ENCODE measurements at regions not wholly inside any gene's neighbourhood (a gene's known extent, or its start where the extent isn't known, plus 50 kb on each side); places are given as distances from the start of the nearest gene placed in this dataset.

DNA sequence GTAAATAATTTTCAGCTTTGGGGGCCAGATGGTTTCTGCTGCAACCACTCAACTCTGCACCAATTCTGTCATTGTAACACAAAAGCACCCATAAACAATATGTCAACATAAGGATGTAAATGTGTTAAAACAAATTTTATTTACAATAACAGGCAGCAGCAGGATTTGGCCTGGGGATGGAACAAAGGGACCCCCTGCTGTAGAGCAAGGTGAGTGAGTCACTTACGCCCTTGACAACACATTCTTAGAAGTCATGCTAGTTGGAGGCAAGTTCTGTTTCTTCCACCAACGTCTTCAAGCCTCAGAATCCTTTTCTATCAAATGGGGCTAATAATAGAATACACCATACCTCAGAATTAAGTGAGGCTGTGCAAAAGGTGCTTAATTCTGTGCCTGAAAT, 610.2 kb upstream of the SYT4 start:
- H3K27ac ChIP-seq = no peak overlapping the region

DNA sequence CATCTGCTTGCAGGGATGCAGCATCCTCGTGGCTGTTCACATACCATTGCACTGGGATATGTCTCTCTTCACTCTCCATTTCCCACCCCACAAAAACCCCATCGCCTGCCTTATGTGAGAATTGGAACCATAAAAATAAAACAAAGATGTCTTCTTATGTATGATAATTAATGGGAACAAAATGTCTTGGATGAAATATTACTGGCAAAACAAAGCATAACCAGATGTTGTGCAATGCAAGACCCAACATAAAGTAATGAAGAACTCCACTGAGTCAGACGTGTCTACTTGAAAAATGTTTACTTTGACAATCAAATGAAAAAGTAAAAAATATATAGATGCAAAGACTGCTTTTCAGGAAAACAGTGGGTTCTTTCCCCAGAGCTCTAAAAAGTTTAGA, 611.3 kb upstream of the SYT4 start:
- Histone ChIP-seq H3K4me3 (no peak overlapping the region), H3K27ac (no peak overlapping the region)
- no peak for DNase-seq (ENCODE audit: low spot score)
- TF ChIP-seq, protein P1, sequence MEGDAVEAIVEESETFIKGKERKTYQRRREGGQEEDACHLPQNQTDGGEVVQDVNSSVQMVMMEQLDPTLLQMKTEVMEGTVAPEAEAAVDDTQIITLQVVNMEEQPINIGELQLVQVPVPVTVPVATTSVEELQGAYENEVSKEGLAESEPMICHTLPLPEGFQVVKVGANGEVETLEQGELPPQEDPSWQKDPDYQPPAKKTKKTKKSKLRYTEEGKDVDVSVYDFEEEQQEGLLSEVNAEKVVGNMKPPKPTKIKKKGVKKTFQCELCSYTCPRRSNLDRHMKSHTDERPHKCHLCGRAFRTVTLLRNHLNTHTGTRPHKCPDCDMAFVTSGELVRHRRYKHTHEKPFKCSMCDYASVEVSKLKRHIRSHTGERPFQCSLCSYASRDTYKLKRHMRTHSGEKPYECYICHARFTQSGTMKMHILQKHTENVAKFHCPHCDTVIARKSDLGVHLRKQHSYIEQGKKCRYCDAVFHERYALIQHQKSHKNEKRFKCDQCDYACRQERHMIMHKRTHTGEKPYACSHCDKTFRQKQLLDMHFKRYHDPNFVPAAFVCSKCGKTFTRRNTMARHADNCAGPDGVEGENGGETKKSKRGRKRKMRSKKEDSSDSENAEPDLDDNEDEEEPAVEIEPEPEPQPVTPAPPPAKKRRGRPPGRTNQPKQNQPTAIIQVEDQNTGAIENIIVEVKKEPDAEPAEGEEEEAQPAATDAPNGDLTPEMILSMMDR (IDR thresholded peaks at IDR 0.05) = no peak

More for the DNA sequence above, 610.2 kb upstream of the SYT4 start:
- no peak overlapping the region for H3K4me3 ChIP-seq
- TF ChIP-seq, protein P1 (IDR thresholded peaks at IDR 0.05) = no peak
- no peak for DNase-seq (ENCODE audit: low spot score)

DNA sequence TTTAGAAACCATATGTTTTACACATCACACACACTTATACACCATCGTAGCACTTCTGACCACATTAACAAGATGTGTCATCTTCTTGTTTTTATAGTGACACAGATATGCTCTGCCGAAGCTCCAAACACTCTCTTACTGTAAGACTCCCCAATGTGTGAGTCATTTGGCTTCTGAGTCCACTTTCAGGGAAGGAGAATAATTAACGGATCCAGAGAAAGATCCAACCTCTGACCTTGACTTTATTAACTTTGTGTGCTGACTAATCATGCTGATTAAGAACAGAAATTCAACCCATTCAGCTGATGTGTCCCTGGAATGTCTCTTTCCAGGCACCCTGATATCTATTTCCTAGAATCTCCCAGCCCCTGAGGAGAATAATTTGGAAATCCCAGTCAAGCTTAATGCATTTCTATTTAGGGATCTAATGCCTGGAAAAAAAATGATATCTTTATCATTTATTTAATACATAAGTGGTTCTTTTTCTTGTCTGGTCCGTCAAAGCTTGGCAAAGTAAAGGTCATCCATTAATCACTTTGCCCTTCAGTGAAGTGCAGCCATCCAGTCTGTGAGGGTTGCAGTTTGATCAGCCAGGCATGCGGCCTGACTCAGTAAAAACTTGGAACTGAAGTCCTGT, 615.8 kb upstream of the SYT4 start:
- no peak for DNase-seq (ENCODE audit: low spot score)
- TF ChIP-seq, protein P1 (IDR thresholded peaks at IDR 0.05) = no peak
- Histone ChIP-seq H3K27ac (no peak overlapping the region), H3K4me3 (no peak overlapping the region)

DNA sequence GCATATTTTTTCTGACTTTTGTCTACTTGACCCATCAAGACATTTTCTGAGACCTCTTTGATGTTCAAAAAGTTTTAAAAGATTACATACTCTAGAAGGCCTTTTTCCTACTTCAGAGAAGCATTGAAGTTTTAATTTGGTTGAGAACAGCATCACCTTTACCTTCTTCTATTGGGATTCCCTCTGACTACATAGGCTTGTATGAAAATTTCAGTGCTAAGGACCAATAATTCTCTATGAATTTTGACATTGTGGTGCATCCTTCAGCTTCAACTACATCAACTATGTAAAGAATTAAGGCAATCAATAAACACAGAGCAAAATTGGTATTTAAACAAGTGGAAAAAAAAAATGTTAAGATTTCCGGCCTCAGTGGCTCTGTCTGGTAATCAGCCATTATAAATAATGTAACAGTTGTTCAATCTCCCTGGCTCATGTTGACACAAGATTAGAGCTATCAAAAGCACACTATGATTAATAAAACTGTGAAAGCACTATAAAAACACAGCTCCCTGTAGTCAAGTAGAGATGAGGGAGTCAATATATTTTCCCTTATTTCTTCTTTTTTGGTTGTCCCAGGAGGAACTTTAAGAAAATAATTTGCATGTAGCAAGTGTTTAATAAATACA, 627.0 kb upstream of the SYT4 start:
- DNase-seq (ENCODE audit: low spot score) = no peak
- TF ChIP-seq, protein P1 (IDR thresholded peaks at IDR 0.05) = no peak
- no peak overlapping the region for H3K4me3 ChIP-seq
- no peak overlapping the region for H3K27ac ChIP-seq

DNA sequence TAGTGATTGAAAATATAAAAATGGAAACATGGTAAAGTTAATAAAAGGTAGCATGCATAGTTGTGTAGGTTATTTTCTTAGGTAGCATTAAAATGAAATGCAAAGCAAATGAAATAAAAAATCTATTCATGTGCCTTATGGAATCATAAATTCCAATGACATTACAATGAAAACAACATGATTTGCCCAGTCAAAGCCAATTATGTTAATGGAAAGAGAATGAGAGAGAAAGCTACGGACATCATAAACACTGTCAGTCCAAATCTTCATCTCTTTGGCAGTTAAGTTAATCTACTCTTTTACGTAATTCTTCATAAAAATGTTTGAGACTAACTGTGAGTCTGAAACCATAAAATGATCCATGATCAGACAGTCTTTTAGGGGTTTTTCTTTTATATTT, 636.7 kb upstream of the SYT4 start:
- no peak overlapping the region for H3K4me3 ChIP-seq
- no peak overlapping the region for H3K27ac ChIP-seq
- no peak for DNase-seq (ENCODE audit: low spot score)
- TF ChIP-seq, protein P1 (IDR thresholded peaks at IDR 0.05) = no peak

DNA sequence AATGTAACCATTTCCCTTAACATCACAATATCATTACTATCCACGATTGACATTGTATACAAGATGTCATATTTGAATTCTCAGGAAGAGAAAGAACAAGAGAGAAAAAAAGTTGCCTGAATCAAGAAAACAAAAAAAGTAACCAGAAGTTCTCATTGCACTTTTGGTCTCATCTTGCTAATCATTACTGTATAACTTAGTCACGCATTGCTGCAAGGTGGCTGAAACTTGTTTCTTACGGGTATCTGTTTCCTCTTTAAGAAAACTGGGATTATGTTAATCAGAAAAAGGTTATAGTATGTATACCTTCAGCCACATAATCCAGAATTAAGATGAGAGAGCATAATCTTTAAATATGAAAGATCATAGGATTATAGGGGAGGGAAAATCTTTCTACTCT, 639.7 kb upstream of the SYT4 start:
- DNase-seq (ENCODE audit: low spot score) = no peak
- Histone ChIP-seq H3K27ac (no peak overlapping the region), H3K4me3 (no peak overlapping the region)
- TF ChIP-seq, protein P1 (IDR thresholded peaks at IDR 0.05) = no peak

DNA sequence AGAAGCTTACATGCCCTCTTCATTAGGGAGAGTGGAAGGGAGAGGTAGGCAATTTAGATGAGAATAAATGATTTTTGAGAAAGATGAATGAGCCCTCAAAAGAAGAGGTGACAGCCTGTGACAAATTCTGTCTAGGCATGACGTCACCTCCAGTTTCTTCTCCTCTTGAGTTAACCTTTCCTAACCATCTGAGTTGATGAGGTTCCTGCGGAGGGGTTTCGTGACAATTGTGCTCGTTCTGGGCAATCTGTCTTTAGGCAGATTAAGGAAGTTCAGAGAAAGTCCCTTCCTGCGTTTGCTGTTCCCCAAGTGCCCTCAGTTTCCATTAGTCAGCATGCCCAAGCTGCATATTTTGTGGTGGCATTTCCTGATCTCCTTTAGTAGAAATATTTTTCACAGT, 640.2 kb upstream of the SYT4 start:
- no peak overlapping the region for H3K27ac ChIP-seq
- DNase-seq (ENCODE audit: low spot score) = no peak
- TF ChIP-seq, protein P1 (IDR thresholded peaks at IDR 0.05) = no peak
- no peak overlapping the region for H3K4me3 ChIP-seq

All from coronary artery (tissue), 2 donors.